Brain pericyte (primary cell): ENCODE measurements at regions not wholly inside any gene's neighbourhood (a gene's known extent, or its start where the extent isn't known, plus 50 kb on each side); places are given as distances from the start of the nearest gene placed in this dataset.

Source experiments
- DNase-seq: peaks from one replicate; pipeline ENCODE4 v3.0.0-alpha.2; 2012; ENCODE audit warnings: low read depth, low spot score

DNA sequence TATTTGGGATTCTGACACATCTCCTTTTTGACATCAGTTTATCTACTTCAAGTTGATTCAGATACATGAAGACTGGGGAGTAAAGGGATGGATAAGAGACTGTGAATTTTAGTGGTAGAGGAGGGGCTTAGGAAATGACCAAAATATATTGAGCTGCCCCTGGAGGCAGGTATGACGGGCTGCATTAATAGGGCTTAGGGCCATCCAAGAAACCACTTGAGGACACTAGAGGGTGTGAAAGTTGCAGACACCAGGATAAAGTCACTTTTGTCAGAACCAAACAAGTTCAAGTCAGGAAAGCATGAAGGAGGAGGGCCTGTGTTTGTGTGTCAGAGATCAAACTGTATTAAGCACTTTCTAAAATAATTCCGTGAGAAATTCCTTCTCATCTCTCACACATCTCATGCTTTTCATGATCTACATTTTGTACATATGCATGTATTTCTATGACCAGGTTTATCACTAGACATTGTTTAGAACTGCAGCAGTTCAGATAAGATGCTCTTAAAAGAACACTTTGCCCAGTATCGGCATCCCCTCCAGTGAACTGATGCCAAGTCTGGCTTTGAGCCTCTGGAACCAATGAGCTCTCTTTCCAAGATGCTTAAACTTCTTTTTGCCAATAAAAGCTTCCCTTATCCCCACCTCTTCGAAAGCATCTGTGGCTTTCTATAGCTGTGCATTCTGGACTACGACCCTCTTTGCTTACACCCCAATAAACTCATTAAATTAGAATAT lies 136.9 kb downstream of the SLC38A1 start:
- no peak for DNase-seq

- no peak for DNase-seq
These were observed 137.3 kb upstream of the SCAF11 start for GRCh38 chr12:46127656-46128055.

DNA sequence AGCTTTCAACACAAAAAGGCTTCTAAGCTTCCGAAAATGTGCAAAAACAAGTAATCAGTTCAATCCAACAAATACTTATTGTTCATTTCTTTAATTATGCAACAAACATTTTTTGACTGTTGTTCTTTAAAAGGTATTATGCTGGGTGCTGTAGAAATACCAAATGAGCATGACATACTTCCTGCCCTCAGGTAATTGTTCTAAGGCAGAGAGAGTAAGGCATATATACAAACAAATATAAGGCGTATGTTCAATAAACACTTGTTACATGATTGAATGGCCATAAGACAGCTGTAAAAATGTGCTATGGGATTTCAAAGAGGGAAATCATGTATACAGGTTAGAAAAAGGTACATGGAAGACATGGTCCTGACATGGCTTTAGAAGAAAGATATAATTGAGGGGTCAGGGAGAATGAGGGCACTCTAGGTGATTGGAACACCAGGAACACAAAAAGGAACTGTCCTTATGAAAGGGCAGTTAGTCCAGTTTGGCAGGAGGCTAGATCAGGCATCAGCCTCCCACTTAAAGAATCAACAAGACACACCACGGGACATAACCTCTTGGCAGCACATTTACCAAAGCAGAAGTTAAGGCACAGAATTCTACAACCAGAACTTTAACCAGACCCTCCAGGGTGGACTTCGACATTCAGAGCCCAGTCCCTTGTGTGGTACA lies 135.8 kb upstream of the SCAF11 start:
- no peak for DNase-seq

DNA sequence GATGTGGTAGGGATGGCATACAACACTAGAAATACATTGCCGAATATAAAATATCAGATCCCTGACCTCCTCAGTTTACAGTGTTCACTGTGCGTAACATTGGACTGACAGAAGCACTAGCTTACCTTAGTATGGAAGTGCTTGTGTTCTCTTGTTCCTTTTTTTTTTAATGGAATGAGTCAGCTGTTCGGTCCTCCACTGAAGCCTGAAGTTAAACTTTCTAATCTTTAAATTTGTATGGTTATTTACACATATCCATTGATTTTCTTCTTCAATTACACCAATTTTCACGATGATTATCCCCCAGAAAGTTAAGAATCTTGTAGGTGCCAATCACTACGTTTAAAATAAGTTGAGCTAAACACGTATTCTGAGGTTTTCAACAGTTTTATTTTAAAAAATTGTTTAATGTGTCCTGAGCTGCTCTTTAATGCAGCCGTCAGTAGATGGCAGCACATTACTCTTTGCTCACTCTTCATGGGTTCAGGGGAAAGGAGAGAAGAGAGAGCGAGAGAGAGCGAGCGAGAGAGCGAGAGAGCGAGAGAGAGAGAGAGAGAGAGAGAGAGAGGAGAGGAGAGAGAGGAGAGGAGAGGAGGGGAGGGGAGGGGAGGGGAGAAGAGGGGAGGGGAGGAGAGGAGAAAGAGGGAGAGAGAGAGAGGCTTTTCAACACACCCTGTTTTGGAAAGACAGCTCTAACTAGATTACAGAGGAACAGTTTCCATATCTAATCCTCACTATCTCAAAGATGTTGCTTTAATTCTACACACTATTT lies 134.7 kb upstream of the SCAF11 start:
- peak; percentile 47 for DNase-seq

GRCh38 chr12:46124132-46124847 lies 133.9 kb upstream of the SCAF11 start:
- no peak for DNase-seq

GRCh38 chr12:46112364-46112763 lies 122.0 kb upstream of the SCAF11 start:
- DNase-seq, result no peak

- DNase-seq, result no peak
These were observed 121.3 kb upstream of the SCAF11 start for GRCh38 chr12:46111715-46112114.

GRCh38 chr12:46110928-46111699 lies 120.7 kb upstream of the SCAF11 start:
- DNase-seq, result no peak

DNA sequence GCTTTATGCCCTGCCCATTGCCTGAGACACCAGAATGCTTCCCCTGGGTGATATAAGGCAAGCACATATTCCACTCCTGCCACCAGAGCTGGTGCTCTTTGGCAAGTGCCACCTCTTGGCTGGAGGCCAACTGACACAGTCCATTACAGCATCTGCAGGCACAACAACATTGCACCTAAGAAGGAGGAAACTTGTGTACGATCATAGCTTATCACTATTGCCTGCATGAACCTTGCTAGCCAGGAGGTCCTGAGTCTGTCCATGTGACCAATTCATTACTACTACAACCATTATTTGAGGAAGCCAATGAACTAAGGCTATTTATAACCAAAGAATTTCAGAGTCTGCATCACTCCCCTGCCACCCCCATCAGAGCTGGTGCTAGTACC lies 119.8 kb upstream of the SCAF11 start:
- DNase-seq, result no peak

DNA sequence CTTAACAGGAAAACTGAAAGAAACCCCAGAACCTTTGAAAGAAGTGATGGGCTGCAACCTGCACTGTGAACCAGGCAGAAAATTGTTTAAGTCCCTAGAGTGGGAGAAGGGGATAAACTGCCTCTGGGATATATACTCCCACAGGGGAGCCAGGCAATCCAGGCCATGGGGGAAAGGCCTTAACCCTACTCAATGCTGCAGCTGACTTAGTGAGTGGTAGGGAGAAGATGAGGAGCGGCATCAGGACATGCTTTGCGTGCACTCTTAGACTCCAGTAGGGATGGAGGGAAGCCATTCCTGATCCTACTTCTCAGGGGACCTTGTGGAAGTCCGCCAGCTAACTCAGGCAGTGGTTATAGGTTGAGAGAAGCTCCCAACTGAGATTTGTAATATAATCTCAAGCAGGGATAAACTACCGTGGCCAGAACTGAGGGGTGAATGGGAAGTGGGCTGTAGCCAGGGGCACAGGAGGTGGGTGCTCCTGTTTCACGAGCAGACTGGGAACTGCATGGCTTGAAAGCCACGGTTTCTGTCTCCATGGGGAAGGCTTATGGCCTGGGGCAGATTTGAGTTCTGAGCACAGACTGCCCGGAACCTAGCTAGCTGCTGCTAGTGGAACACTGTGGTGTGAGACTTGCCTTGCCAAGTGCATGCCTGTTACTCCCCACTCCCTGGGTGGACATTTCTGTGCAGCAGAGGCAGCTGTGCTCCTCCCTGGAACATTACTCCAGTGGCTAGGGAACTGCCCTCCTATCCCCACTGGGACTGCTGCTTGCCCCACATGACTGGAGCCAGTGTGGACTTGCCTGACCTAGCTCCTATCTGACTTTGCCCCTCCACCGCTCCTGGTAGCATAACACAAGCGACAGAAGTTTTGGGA lies 119.2 kb upstream of the SCAF11 start:
- no peak for DNase-seq

DNA sequence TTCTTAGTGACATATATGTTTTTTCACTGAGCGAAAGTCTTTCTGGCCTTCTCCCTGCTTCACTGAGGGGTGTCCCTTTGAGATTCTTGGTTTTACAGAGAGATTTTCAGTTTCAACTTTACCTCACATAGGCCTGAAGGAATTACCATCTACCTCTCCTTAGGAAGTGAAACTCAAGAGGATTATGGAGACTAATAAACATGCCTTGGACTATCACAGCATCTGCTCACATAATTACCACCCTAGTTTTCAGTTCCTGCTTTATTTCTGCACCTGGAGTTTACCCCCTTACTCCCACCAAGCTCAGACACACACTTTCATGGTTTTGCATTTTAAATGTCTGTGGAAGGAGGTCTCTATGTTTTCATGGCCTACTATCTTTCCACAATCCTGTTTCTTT lies 118.3 kb upstream of the SCAF11 start:
- DNase-seq, result no peak

GRCh38 chr12:46107591-46107990 lies 117.2 kb upstream of the SCAF11 start:
- DNase-seq, result no peak

- no peak for DNase-seq
These were observed 115.4 kb upstream of the SCAF11 start for GRCh38 chr12:46105735-46106134.

- DNase-seq, result no peak
These were observed 113.4 kb upstream of the SCAF11 start for GRCh38 chr12:46103559-46104383.

GRCh38 chr12:46101485-46101869 lies 111.1 kb upstream of the SCAF11 start:
- DNase-seq, result no peak

GRCh38 chr12:46100551-46101484 lies 110.4 kb upstream of the SCAF11 start:
- DNase-seq, result no peak

DNA sequence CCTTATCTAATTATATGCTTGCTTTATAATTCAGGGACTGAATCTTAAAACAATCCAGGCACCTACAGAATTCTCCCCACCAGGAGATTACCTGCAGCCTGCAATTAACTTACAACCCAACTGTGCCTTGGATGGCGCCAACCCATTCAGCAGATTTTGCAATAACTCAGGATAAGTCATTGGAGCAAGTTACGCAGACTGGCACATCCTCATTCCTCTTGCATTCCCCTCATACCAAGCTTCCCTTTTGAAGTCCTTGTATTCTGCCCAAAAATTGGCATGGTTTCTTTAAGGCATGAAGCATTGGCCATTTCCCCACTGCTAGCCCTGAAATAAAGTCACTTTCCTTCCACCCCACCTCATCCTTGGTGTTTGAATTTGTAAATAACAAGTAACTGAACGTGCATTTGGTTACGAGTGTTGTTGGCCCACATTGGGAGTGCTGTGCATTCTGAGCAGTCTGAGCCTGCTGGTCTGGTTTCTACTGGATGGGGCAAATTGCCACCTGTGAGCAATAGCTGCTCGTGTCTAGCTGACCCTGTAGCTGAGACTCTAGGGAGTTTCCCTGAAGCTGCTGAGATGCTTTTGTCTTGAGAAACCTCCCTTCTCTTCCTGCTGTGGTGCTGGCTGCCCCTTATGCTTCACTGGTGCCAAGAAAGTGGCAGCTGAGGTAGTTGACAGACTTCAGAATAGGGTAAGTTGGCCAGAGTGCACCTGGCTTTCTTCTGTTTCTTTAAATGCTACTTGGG lies 99.2 kb upstream of the SCAF11 start:
- no peak for DNase-seq
